ENCODE measurements at regions not wholly inside any gene's neighbourhood (a gene's known extent, or its start where the extent isn't known, plus 50 kb on each side); places are given as distances from the start of the nearest gene placed in this dataset.

DNA sequence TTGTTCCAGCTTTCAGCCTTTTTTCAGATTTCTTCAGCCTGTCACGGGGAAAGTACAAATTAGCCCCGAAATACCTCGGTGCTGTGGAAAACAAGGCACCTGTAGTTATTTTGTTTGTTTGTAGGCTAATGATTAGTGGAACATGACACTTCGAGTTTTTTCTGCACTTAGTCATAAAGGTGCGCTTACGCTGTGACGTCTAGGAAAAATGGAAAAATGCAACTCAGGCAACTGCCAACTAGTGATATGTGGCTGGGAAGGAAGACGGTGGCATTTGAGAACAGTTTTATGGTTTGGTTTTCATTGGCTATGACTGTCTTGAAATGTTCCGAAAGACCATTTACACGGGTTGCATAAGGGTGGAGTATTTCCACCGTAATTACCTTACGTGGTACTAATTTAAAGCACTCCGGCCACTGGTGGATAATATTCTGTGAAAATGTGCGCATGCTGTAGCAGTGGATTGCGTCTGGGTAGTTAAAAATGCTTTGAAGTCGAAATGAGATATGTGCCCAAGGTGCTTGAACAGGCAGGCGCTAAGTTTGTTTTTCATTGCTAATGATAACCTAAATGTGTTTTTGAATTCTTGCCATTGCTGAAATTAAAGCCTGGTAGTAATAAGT, 94.5 kb upstream of the CELF2 start:
- FAIRE-seq (no peak), DNase-seq (no peak)
- H3K36me3 ChIP-seq (ENCODE audit: control insufficient read depth in 2 of 3, insufficient read depth in 3 of 3, low read length in 3 of 3): no peaks in the 10 kb centered on the region
- intact Hi-C loops (cut with DNase I): no loop called here
- H3K9me3 ChIP-seq (ENCODE audit: control insufficient read depth in 2 of 3, insufficient read depth in 1 of 3, low read length in 3 of 3): no peaks in the 10 kb centered on the region
- H3K9ac ChIP-seq (ENCODE audit: low read length in 3 of 3): no peak overlapping the region
- H3K4me3 ChIP-seq (ENCODE audit: low read length in 3 of 3): no peak overlapping the region
- TF ChIP-seq, protein P1, sequence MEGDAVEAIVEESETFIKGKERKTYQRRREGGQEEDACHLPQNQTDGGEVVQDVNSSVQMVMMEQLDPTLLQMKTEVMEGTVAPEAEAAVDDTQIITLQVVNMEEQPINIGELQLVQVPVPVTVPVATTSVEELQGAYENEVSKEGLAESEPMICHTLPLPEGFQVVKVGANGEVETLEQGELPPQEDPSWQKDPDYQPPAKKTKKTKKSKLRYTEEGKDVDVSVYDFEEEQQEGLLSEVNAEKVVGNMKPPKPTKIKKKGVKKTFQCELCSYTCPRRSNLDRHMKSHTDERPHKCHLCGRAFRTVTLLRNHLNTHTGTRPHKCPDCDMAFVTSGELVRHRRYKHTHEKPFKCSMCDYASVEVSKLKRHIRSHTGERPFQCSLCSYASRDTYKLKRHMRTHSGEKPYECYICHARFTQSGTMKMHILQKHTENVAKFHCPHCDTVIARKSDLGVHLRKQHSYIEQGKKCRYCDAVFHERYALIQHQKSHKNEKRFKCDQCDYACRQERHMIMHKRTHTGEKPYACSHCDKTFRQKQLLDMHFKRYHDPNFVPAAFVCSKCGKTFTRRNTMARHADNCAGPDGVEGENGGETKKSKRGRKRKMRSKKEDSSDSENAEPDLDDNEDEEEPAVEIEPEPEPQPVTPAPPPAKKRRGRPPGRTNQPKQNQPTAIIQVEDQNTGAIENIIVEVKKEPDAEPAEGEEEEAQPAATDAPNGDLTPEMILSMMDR (IDR thresholded peaks at IDR 0.05; ENCODE audit: borderline replicate concordance, extremely low read depth, insufficient read depth): no peak
- no peaks in the 10 kb centered on the region for H3K4me1 ChIP-seq (ENCODE audit: control insufficient read depth in 2 of 3, insufficient read depth in 2 of 3, low read depth in 1 of 3, low read length in 3 of 3)
- no peak overlapping the region for H3K27ac ChIP-seq (ENCODE audit: low read depth in 2 of 2, low read length in 2 of 2)
- no peaks in the 10 kb centered on the region for H3K27me3 ChIP-seq (ENCODE audit: control insufficient read depth, insufficient read depth, low read length)

- no peak for DNase-seq
- TF ChIP-seq, protein P1 (IDR thresholded peaks at IDR 0.05; ENCODE audit: borderline replicate concordance, extremely low read depth, insufficient read depth): no peak
- Histone ChIP-seq H3K9ac (ENCODE audit: low read length in 3 of 3) (no peak overlapping the region), H3K4me3 (ENCODE audit: low read length in 3 of 3) (no peak overlapping the region), H3K4me1 (ENCODE audit: control insufficient read depth in 2 of 3, insufficient read depth in 2 of 3, low read depth in 1 of 3, low read length in 3 of 3) (no peaks in the 10 kb centered on the region), H3K27me3 (ENCODE audit: control insufficient read depth, insufficient read depth, low read length) (no peaks in the 10 kb centered on the region), H3K27ac (ENCODE audit: low read depth in 2 of 2, low read length in 2 of 2) (no peak overlapping the region), H3K36me3 (ENCODE audit: control insufficient read depth in 2 of 3, insufficient read depth in 3 of 3, low read length in 3 of 3) (no peaks in the 10 kb centered on the region), H3K9me3 (ENCODE audit: control insufficient read depth in 2 of 3, insufficient read depth in 1 of 3, low read length in 3 of 3) (no peaks in the 10 kb centered on the region)
- intact Hi-C loops (cut with DNase I): no loop called here
- FAIRE-seq: no peak
These were observed 92.0 kb upstream of the CELF2 start for GRCh38 chr10:10925667-10926066.

GRCh38 chr10:10927608-10928007, 90.1 kb upstream of the CELF2 start:
- no peak overlapping the region for H3K9ac ChIP-seq (ENCODE audit: low read length in 3 of 3)
- TF ChIP-seq, protein P1 (IDR thresholded peaks at IDR 0.05; ENCODE audit: borderline replicate concordance, extremely low read depth, insufficient read depth): no peak
- H3K4me3 ChIP-seq (ENCODE audit: low read length in 3 of 3): no peak overlapping the region
- DNase-seq (no peak), FAIRE-seq (no peak)
- H3K27ac ChIP-seq (ENCODE audit: low read depth in 2 of 2, low read length in 2 of 2): no peak overlapping the region
- intact Hi-C loops (cut with DNase I): no loop called here
- no peaks in the 10 kb centered on the region for H3K9me3 ChIP-seq (ENCODE audit: control insufficient read depth in 2 of 3, insufficient read depth in 1 of 3, low read length in 3 of 3)
- no peaks in the 10 kb centered on the region for H3K36me3 ChIP-seq (ENCODE audit: control insufficient read depth in 2 of 3, insufficient read depth in 3 of 3, low read length in 3 of 3)
- no peaks in the 10 kb centered on the region for H3K4me1 ChIP-seq (ENCODE audit: control insufficient read depth in 2 of 3, insufficient read depth in 2 of 3, low read depth in 1 of 3, low read length in 3 of 3)
- no peaks in the 10 kb centered on the region for H3K27me3 ChIP-seq (ENCODE audit: control insufficient read depth, insufficient read depth, low read length)

Measured in kidney (tissue), 13 donors.